Uterus (tissue), 2 donors: ENCODE measurements at regions not wholly inside any gene's neighbourhood (a gene's known extent, or its start where the extent isn't known, plus 50 kb on each side); places are given as distances from the start of the nearest gene placed in this dataset.

Experiments
- POLR2A ChIP-seq, 2 donors: fragments of 450-650 bp; IDR thresholded peaks; one replicate each; pipeline ENCODE4 v1.6.1; 2016; ENCODE audit warnings: antibody characterized with exemption in 2 of 2, mild to moderate bottlenecking in 1 of 2, moderate library complexity in 1 of 2
- TF ChIP-seq, protein P1 (sequence below), 4 experiments: fragments of 200-600 bp in 2 of 4; fragments of 450-650 bp in 2 of 4; sonication (generic) in 2 of 4; IDR thresholded peaks; one replicate each; pipeline ENCODE4 v1.5.1; 2016 to 2019; ENCODE audit warnings: antibody characterized with exemption in 4 of 4, mild to moderate bottlenecking in 2 of 4, moderate library complexity in 1 of 4

DNA sequence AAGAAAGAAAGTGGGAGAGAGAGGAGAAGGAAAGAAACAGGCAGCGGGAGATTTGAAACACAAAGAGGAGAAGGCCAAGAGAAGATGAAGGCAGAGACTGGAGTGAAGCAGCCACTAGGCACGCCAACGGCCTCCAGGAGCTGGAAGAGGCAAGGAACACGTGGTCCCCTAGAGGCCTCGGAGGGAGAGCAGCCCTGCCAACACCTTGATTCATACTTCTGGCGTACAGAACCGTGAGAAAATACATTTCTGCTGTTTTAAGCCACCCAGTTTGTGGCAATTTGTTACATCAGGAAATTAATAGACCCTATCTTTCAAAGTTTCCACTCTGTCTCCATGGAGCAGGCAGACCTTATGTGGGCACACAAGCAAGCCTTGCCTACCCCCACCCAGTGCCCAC, 133.4 kb downstream of the ACTL7B start:
- TF ChIP-seq, protein P1, sequence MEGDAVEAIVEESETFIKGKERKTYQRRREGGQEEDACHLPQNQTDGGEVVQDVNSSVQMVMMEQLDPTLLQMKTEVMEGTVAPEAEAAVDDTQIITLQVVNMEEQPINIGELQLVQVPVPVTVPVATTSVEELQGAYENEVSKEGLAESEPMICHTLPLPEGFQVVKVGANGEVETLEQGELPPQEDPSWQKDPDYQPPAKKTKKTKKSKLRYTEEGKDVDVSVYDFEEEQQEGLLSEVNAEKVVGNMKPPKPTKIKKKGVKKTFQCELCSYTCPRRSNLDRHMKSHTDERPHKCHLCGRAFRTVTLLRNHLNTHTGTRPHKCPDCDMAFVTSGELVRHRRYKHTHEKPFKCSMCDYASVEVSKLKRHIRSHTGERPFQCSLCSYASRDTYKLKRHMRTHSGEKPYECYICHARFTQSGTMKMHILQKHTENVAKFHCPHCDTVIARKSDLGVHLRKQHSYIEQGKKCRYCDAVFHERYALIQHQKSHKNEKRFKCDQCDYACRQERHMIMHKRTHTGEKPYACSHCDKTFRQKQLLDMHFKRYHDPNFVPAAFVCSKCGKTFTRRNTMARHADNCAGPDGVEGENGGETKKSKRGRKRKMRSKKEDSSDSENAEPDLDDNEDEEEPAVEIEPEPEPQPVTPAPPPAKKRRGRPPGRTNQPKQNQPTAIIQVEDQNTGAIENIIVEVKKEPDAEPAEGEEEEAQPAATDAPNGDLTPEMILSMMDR (IDR thresholded peaks at IDR 0.05), result no peak
- TF ChIP-seq POLR2A (IDR thresholded peaks at IDR 0.05), result no peak
